ENCODE measurements at regions not wholly inside any gene's neighbourhood (a gene's known extent, or its start where the extent isn't known, plus 50 kb on each side); places are given as distances from the start of the nearest gene placed in this dataset.

DNA sequence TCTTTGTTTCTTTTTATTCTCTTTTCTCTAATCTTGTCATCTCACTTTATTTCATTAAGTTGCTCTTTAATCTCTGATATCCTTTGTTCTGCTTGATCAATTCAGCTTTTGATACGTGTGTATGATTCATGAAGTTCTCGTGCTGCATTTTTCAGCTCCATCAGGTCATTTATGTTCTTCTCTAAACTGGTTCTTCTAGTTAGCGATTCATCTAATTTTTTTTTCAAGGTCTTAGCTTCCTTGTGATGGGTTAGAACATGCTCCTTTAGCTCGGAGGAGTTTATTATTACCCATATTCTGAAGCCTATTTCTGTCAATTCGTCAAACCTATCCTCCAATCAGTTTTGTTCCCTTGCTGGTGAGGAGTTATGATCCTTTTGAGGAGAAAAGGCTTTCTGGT is 1045.0 kb upstream of the ADGRL3 start:
- TF ChIP-seq, protein P1, sequence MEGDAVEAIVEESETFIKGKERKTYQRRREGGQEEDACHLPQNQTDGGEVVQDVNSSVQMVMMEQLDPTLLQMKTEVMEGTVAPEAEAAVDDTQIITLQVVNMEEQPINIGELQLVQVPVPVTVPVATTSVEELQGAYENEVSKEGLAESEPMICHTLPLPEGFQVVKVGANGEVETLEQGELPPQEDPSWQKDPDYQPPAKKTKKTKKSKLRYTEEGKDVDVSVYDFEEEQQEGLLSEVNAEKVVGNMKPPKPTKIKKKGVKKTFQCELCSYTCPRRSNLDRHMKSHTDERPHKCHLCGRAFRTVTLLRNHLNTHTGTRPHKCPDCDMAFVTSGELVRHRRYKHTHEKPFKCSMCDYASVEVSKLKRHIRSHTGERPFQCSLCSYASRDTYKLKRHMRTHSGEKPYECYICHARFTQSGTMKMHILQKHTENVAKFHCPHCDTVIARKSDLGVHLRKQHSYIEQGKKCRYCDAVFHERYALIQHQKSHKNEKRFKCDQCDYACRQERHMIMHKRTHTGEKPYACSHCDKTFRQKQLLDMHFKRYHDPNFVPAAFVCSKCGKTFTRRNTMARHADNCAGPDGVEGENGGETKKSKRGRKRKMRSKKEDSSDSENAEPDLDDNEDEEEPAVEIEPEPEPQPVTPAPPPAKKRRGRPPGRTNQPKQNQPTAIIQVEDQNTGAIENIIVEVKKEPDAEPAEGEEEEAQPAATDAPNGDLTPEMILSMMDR (IDR thresholded peaks at IDR 0.05) = no peak
- TF ChIP-seq POLR2A (IDR thresholded peaks at IDR 0.05) = no peak

Data from right lobe of liver (tissue), 4 donors.